ENCODE measurements at regions not wholly inside any gene's neighbourhood (a gene's known extent, or its start where the extent isn't known, plus 50 kb on each side); places are given as distances from the start of the nearest gene placed in this dataset.
A peak's percentile ranks its signal among the peaks of the same experiment; 100 is the strongest.

- no peak overlapping the region for H3K4me3 ChIP-seq (ENCODE audit: low read depth in 1 of 3, low read length in 3 of 3)
- H3K4me1 ChIP-seq (ENCODE audit: control insufficient read depth in 4 of 4, insufficient read depth in 4 of 4, low read length in 3 of 4): no peaks in the 10 kb centered on the region
- no peaks in the 10 kb centered on the region for H3K36me3 ChIP-seq (ENCODE audit: control insufficient read depth in 4 of 4, insufficient read depth in 3 of 4, low read depth in 1 of 4, low read length in 3 of 4)
- H3K27me3 ChIP-seq (ENCODE audit: control insufficient read depth in 4 of 4, insufficient read depth in 4 of 4, low read length in 3 of 4): no peaks in the 10 kb centered on the region
- no peak for DNase-seq (ENCODE audit: low spot score)
- H3K9me3 ChIP-seq (ENCODE audit: control insufficient read depth in 4 of 4, low read length in 3 of 4): no peaks in the 10 kb centered on the region
- no peak overlapping the region for H3K27ac ChIP-seq (ENCODE audit: low read depth in 1 of 2, low read length in 2 of 2)
- TF ChIP-seq REST (IDR thresholded peaks at IDR 0.05) (no peak), YY1 (IDR thresholded peaks at IDR 0.05) (no peak), EGR1 (IDR thresholded peaks at IDR 0.05; ENCODE audit: low read depth in 2 of 2) (no peak), RAD21 (IDR thresholded peaks at IDR 0.05) (peak in 1 of 2 donors; percentile 18), NR2F2 (IDR thresholded peaks at IDR 0.05) (peak; percentile 82), JUND (IDR thresholded peaks at IDR 0.05) (no peak), FOXA1 (IDR thresholded peaks at IDR 0.05) (no peak), RXRA (IDR thresholded peaks at IDR 0.05) (peak in 1 of 2 donors; percentile 48), TAF1 (conservative IDR thresholded peaks at IDR 0.05) (no peak), MAX (IDR thresholded peaks at IDR 0.05) (no peak), GABPA (IDR thresholded peaks at IDR 0.05 in 1 of 2, conservative IDR thresholded peaks at IDR 0.05 in 1 of 2) (no peak), FOXA2 (IDR thresholded peaks at IDR 0.05) (no peak), SP1 (IDR thresholded peaks at IDR 0.05) (peak; percentile 33), HNF4G (IDR thresholded peaks at IDR 0.05) (no peak), HNF4A (conservative IDR thresholded peaks at IDR 0.05) (no peak)
- TF ChIP-seq, protein P1, sequence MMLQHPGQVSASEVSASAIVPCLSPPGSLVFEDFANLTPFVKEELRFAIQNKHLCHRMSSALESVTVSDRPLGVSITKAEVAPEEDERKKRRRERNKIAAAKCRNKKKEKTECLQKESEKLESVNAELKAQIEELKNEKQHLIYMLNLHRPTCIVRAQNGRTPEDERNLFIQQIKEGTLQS (IDR thresholded peaks at IDR 0.05): no peak
- TF ChIP-seq, protein P2, sequence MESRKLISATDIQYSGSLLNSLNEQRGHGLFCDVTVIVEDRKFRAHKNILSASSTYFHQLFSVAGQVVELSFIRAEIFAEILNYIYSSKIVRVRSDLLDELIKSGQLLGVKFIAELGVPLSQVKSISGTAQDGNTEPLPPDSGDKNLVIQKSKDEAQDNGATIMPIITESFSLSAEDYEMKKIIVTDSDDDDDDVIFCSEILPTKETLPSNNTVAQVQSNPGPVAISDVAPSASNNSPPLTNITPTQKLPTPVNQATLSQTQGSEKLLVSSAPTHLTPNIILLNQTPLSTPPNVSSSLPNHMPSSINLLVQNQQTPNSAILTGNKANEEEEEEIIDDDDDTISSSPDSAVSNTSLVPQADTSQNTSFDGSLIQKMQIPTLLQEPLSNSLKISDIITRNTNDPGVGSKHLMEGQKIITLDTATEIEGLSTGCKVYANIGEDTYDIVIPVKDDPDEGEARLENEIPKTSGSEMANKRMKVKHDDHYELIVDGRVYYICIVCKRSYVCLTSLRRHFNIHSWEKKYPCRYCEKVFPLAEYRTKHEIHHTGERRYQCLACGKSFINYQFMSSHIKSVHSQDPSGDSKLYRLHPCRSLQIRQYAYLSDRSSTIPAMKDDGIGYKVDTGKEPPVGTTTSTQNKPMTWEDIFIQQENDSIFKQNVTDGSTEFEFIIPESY (IDR thresholded peaks at IDR 0.05): no peak
- TF ChIP-seq, protein P3, sequence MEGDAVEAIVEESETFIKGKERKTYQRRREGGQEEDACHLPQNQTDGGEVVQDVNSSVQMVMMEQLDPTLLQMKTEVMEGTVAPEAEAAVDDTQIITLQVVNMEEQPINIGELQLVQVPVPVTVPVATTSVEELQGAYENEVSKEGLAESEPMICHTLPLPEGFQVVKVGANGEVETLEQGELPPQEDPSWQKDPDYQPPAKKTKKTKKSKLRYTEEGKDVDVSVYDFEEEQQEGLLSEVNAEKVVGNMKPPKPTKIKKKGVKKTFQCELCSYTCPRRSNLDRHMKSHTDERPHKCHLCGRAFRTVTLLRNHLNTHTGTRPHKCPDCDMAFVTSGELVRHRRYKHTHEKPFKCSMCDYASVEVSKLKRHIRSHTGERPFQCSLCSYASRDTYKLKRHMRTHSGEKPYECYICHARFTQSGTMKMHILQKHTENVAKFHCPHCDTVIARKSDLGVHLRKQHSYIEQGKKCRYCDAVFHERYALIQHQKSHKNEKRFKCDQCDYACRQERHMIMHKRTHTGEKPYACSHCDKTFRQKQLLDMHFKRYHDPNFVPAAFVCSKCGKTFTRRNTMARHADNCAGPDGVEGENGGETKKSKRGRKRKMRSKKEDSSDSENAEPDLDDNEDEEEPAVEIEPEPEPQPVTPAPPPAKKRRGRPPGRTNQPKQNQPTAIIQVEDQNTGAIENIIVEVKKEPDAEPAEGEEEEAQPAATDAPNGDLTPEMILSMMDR (IDR thresholded peaks at IDR 0.05; ENCODE audit: low read depth, low read length, missing input control): no peak
- H3K9ac ChIP-seq (ENCODE audit: low read depth in 1 of 2, low read length in 2 of 2): no peak overlapping the region
- 31% methylated on average over 4 of the region's 4 CpGs for WGBS
Observed at GRCh38 chrX:68932611-68933010, 103.8 kb downstream of the EFNB1 start.

All from liver (tissue), 8 donors.